Stimulated activated CD8-positive, alpha-beta memory T cell treated with anti-CD3 and anti-CD28 coated beads, Interleukin-15, amount 100 ng/mL, for 24 hours (primary cell): ENCODE measurements at regions not wholly inside any gene's neighbourhood (a gene's known extent, or its start where the extent isn't known, plus 50 kb on each side); places are given as distances from the start of the nearest gene placed in this dataset.

Experiments
- DNase-seq: peaks from one replicate; pipeline ENCODE4 v3.0.0-alpha.2; 2020; ENCODE audit warnings: low read depth

- DNase-seq, result no peak
Measured at GRCh38 chr4:181618896-181619295, 624.3 kb upstream of the TENM3 start.

- no peak for DNase-seq
Measured at GRCh38 chr4:181619651-181620050, 623.6 kb upstream of the TENM3 start.

GRCh38 chr4:181637186-181638105, 605.8 kb upstream of the TENM3 start:
- no peak for DNase-seq

- no peak for DNase-seq
Measured at GRCh38 chr4:181643466-181643865, 599.7 kb upstream of the TENM3 start.

GRCh38 chr4:181645489-181645888, 597.7 kb upstream of the TENM3 start:
- DNase-seq, result no peak

- DNase-seq, result no peak
Measured at GRCh38 chr4:181646864-181647263, 596.3 kb upstream of the TENM3 start.

GRCh38 chr4:181647396-181648147, 595.6 kb upstream of the TENM3 start:
- no peak for DNase-seq

GRCh38 chr4:181650033-181650825, 593.0 kb upstream of the TENM3 start:
- no peak for DNase-seq

GRCh38 chr4:181656748-181657147, 586.5 kb upstream of the TENM3 start:
- DNase-seq, result no peak

GRCh38 chr4:181659202-181659601, 584.0 kb upstream of the TENM3 start:
- DNase-seq, result no peak

- DNase-seq, result no peak
Measured at GRCh38 chr4:181659876-181660275, 583.3 kb upstream of the TENM3 start.

GRCh38 chr4:181661090-181661489, 582.1 kb upstream of the TENM3 start:
- no peak for DNase-seq

GRCh38 chr4:181661923-181662322, 581.3 kb upstream of the TENM3 start:
- DNase-seq, result no peak

GRCh38 chr4:181662383-181662782, 580.8 kb upstream of the TENM3 start:
- DNase-seq, result no peak

- no peak for DNase-seq
Measured at GRCh38 chr4:181670506-181670905, 572.7 kb upstream of the TENM3 start.

GRCh38 chr4:181671672-181672071, 571.5 kb upstream of the TENM3 start:
- DNase-seq, result no peak

GRCh38 chr4:181672751-181673150, 570.5 kb upstream of the TENM3 start:
- DNase-seq, result no peak

- no peak for DNase-seq
Measured at GRCh38 chr4:181674315-181674875, 568.8 kb upstream of the TENM3 start.

- DNase-seq, result no peak
Measured at GRCh38 chr4:181676546-181676945, 566.7 kb upstream of the TENM3 start.

- no peak for DNase-seq
Measured at GRCh38 chr4:181677201-181677600, 566.0 kb upstream of the TENM3 start.

- no peak for DNase-seq
Measured at GRCh38 chr4:181677621-181678020, 565.6 kb upstream of the TENM3 start.

GRCh38 chr4:181679754-181680153, 563.4 kb upstream of the TENM3 start:
- no peak for DNase-seq
